Liver (tissue), 7 donors: ENCODE measurements at regions not wholly inside any gene's neighbourhood (a gene's known extent, or its start where the extent isn't known, plus 50 kb on each side); places are given as distances from the start of the nearest gene placed in this dataset. TPM values are rescaled to one million over a fixed set of nuclear protein-coding genes. Genes with fewer than 3 reads are reported as not detected.

Source experiments
- DNase-seq: peaks from one replicate; pipeline ENCODE4 v3.0.0-alpha.2; 2017; ENCODE audit warnings: low spot score
- H3K27ac ChIP-seq, 2 donors: one replicate each; pipeline ENCODE4 v1.7.0; 2013; ENCODE audit warnings: inconsistent platforms in 2 of 2, low read length in 2 of 2, control low read depth in 1 of 2, low read depth in 1 of 2, mild to moderate bottlenecking in 1 of 2
- H3K27me3 ChIP-seq, 4 donors: one replicate each; pipeline versions ENCODE4 v1.6.1 to v1.7.0; 2013; ENCODE audit warnings: low read length in 3 of 4, inconsistent platforms in 1 of 4, mild to moderate bottlenecking in 1 of 4, moderate library complexity in 1 of 4; ENCODE audit not compliant: control insufficient read depth in 4 of 4, insufficient read depth in 4 of 4
- H3K36me3 ChIP-seq, 4 donors: one replicate each; pipeline versions ENCODE4 v1.6.1 to v1.7.0; 2013; ENCODE audit warnings: low read length in 3 of 4, mild to moderate bottlenecking in 3 of 4, low read depth in 1 of 4, moderate library complexity in 1 of 4; ENCODE audit not compliant: control insufficient read depth in 4 of 4, insufficient read depth in 3 of 4
- H3K4me1 ChIP-seq, 4 donors: one replicate each; pipeline versions ENCODE4 v1.6.1 to v1.7.0; 2013; ENCODE audit warnings: low read length in 3 of 4, mild to moderate bottlenecking in 3 of 4, moderate library complexity in 1 of 4; ENCODE audit not compliant: control insufficient read depth in 4 of 4, insufficient read depth in 4 of 4
- H3K4me3 ChIP-seq, 3 donors: one replicate each; pipeline versions ENCODE4 v1.6.1 to v1.7.0; 2013; ENCODE audit warnings: low read length in 3 of 3, control low read depth in 1 of 3, low read depth in 1 of 3, mild to moderate bottlenecking in 1 of 3
- H3K9ac ChIP-seq, 2 donors: one replicate each; pipeline ENCODE4 v1.7.0; 2013; ENCODE audit warnings: low read length in 2 of 2, mild to moderate bottlenecking in 2 of 2, moderate library complexity in 2 of 2, control low read depth in 1 of 2, low read depth in 1 of 2
- H3K9me3 ChIP-seq, 4 donors: one replicate each; pipeline versions ENCODE4 v1.6.1 to v1.7.0; 2013; ENCODE audit warnings: low read length in 3 of 4; ENCODE audit not compliant: control insufficient read depth in 4 of 4
- WGBS: extraction: QIAGEN DNeasy Blood & Tissue Kit; methylation state at CpG from one replicate; pipeline ENCODE4 v1.1.7; 2013; 5-methylcytosine and 5-hydroxymethylcytosine counted together
- small RNA-seq: library from RNA; depleted of rRNA; stranded (forward); fragments of <200 nt; gene quantifications from one replicate; pipeline ENCODE3, GENCODE V24; 2014
- TF ChIP-seq, protein P1 (sequence below): IDR thresholded peaks from 2 replicates; pipeline ENCODE4 v1.6.1; 2016; ENCODE audit warnings: antibody characterized with exemption
- donor health status: healthy.
- donor health status: healthy.
- donor health status: healthy.

DNA sequence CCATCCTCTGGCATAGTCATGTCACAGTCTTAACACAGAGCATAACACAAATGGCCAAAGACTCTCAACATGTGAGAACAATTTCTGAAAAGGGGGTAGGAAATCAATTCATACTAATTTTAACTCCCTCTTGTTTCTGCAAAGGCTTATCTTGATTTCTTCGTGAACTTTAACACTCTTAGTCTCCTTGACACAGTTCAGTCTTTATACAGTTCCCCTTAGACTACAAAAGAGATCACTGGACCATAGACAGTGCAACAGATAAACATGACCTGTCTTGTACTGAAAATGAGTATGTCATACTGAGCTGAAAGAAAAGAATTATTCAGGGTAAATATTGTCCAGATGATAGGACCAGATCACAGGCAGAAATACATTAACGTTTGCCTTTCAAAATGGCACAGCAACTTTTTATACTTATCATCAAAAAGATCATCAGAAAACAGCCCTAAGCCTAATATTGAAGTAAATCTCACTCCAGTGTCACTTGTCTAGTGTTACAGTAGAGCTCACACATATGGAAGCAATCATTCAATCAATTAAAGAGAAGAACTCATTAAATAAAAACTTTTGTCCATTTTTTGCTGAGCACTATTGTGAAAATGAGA is 56.4 kb upstream of the VRK2 start:
- Histone ChIP-seq H3K27me3 (no peaks in the 10 kb centered on the region), H3K4me3 (no peak overlapping the region), H3K4me1 (no peaks in the 10 kb centered on the region), H3K9ac (no peak overlapping the region), H3K27ac (no peak overlapping the region), H3K9me3 (no peaks in the 10 kb centered on the region), H3K36me3 (no peaks in the 10 kb centered on the region)
- 76% methylated on average over 2 of the region's 2 CpGs for WGBS
- DNase-seq: no peak
- TF ChIP-seq, protein P1, sequence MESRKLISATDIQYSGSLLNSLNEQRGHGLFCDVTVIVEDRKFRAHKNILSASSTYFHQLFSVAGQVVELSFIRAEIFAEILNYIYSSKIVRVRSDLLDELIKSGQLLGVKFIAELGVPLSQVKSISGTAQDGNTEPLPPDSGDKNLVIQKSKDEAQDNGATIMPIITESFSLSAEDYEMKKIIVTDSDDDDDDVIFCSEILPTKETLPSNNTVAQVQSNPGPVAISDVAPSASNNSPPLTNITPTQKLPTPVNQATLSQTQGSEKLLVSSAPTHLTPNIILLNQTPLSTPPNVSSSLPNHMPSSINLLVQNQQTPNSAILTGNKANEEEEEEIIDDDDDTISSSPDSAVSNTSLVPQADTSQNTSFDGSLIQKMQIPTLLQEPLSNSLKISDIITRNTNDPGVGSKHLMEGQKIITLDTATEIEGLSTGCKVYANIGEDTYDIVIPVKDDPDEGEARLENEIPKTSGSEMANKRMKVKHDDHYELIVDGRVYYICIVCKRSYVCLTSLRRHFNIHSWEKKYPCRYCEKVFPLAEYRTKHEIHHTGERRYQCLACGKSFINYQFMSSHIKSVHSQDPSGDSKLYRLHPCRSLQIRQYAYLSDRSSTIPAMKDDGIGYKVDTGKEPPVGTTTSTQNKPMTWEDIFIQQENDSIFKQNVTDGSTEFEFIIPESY: no peak

Small RNA genes lying in the stretch of these regions (small RNA-seq; reads per million reads assigned to genes)
- not detected for gene PPIAP63
- gene RF00592: not detected
